GM12864 (cell line): ENCODE measurements at regions not wholly inside any gene's neighbourhood (a gene's known extent, or its start where the extent isn't known, plus 50 kb on each side); places are given as distances from the start of the nearest gene placed in this dataset.

ENCODE experiments used
- DNase-seq: peaks from one replicate; pipeline ENCODE4 v3.0.0-alpha.2; 2011; ENCODE audit warnings: low read depth
- H3K4me3 ChIP-seq: 2 replicates; pipeline ENCODE4 v1.5.1; 2011; ENCODE audit warnings: mild to moderate bottlenecking, low read depth, low read length, control low read depth
- TF ChIP-seq, protein P1 (sequence below): IDR thresholded peaks from 2 replicates; pipeline ENCODE4 v1.5.1; 2011; ENCODE audit warnings: low read depth, mild to moderate bottlenecking, moderate library complexity, low read length, control low read depth, inconsistent platforms; ENCODE audit errors: missing control alignments

DNA sequence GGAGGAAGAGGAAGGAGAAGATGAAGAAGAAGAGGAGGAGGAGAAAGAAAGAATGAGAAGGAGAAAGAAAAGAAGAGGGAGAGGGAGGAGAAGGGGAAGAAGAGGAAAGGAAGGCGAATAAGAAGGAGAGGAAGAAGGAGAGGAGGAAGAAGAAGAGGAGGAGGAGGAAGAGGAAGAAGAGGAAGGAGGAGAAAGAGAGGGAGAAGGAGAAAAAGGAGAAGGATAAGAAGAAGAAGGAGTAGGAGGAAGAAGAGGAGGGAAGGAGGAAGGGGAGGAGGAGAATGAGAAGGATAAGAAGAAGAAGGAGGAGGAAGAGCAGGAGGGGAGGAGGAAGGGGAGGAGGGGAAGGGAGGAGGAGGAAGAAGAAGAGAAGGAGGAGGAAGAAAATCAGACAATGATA lies 149.2 kb upstream of the LYZL2 start:
- no peak for DNase-seq
- TF ChIP-seq, protein P1, sequence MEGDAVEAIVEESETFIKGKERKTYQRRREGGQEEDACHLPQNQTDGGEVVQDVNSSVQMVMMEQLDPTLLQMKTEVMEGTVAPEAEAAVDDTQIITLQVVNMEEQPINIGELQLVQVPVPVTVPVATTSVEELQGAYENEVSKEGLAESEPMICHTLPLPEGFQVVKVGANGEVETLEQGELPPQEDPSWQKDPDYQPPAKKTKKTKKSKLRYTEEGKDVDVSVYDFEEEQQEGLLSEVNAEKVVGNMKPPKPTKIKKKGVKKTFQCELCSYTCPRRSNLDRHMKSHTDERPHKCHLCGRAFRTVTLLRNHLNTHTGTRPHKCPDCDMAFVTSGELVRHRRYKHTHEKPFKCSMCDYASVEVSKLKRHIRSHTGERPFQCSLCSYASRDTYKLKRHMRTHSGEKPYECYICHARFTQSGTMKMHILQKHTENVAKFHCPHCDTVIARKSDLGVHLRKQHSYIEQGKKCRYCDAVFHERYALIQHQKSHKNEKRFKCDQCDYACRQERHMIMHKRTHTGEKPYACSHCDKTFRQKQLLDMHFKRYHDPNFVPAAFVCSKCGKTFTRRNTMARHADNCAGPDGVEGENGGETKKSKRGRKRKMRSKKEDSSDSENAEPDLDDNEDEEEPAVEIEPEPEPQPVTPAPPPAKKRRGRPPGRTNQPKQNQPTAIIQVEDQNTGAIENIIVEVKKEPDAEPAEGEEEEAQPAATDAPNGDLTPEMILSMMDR = no peak
- H3K4me3 ChIP-seq = no peak overlapping the region

- TF ChIP-seq, protein P1 = no peak
- no peak overlapping the region for H3K4me3 ChIP-seq
- no peak for DNase-seq
Measured at GRCh38 chr10:30775779-30776591, 146.4 kb upstream of the LYZL2 start.

DNA sequence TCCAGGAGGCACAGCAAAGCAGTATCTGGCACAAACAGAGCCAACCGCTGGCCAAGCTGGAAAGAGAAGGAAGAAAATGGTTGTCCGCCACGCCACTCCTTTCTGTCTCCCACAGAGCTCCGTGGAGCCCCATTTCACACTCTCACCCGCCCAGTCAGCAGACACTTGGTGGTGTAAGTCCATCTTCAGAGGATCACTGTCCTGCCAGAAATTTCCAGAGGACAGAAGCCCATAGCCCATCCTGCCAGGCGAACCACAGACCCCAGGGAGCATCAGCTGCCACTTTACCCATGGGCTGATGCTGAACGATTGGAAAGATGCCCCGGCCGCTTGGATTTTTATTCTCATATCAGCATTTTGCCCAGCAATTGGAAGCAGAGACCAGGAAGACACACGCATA lies 144.7 kb upstream of the LYZL2 start:
- no peak overlapping the region for H3K4me3 ChIP-seq
- no peak for DNase-seq
- TF ChIP-seq, protein P1 = no peak

DNA sequence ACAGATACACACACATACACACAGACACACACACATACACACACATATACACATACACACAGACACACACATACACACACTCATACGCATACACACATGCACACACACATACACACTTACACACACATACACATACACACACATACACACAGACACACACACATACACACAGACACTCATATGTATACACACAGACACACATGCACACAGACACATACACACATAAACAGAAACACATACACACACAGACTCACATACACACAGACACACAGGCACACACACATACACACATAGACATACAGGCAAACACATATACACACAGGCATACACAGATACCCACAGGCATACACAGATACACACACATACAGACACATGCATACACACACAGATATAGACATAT lies 143.9 kb upstream of the LYZL2 start:
- no peak overlapping the region for H3K4me3 ChIP-seq
- TF ChIP-seq, protein P1 = no peak
- no peak for DNase-seq

GRCh38 chr10:30770816-30771215 lies 141.3 kb upstream of the LYZL2 start:
- DNase-seq = no peak
- H3K4me3 ChIP-seq = no peak overlapping the region
- TF ChIP-seq, protein P1 = no peak

DNA sequence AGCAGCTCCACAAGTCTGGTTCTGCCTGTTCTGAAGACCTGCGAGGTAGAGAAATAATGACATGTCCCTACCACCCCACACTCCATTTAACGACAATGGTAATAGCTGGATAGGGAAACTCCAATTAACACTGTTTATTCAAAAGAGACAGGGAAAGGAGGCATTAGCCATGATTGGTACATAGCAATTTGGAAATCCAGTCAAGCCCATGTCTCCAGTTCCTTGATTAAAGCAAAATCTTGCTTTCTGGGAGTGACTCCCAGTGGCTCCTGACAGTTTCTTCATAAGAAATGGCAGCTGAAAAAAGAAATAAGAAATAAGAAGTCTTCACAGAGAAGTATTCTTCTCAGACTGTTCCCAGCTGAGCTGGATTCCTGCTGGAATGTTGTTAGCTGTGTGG lies 140.7 kb upstream of the LYZL2 start:
- no peak overlapping the region for H3K4me3 ChIP-seq
- TF ChIP-seq, protein P1 = no peak
- no peak for DNase-seq

DNA sequence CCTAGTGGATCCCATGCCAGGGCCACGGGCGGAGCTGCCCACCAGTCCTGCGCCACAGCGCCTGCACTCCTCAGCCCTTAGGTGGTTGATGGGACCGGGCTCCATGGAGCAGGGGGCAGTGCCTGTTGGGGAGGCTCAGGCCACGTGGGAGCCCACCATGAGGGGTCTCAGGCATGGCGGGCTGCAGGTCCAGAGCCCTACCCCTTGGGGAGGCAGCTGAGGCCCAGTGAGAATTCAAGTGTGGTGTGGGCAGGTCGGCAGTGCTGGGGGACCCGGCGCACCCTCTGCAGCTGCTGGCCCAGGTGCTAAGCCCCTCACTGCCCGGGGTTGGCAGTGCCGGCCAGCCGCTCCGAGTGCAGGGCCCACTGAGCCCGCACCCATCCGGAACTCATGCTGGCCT lies 139.8 kb upstream of the LYZL2 start:
- TF ChIP-seq, protein P1 = no peak

More for the DNA sequence above, 139.8 kb upstream of the LYZL2 start:
- H3K4me3 ChIP-seq = no peak overlapping the region
- DNase-seq = no peak
